ENCODE measurements at regions not wholly inside any gene's neighbourhood (a gene's known extent, or its start where the extent isn't known, plus 50 kb on each side); places are given as distances from the start of the nearest gene placed in this dataset.

DNA sequence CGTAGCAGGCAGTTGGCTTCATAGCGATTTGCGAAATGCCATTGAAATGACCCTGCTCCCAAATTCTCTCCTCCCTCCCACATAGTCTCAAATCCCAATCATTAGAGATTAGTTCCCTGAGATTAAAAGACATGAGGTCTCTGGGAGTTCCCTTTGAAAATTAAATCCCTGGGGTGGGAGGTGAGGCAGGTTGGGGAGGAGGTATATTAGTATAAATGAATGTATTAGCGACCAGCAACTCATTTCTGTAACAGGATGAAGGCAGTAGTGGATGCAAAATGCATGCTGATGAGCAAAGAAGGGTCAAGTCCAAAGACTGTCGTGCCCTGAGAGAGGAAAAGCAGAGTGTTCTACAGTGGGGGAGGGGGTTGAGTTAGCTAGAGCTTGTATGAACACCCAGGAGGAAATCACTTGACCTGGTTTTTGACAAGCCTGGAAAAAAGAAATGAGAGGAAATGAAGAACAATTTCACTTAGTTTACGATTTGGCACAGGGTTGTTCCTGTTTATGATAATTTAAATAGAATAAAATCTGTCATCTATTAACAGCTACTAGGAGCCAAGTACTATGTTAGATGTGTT lies 79.6 kb upstream of the MTPN start:
- Histone ChIP-seq H3K27ac (ENCODE audit: insufficient read depth, low read length) (no peak overlapping the region), H2AK9ac (replicated peaks; ENCODE audit: low read depth, low read length, poor library complexity) (no peak overlapping the region), H4K8ac (ENCODE audit: low read depth in 2 of 2, low read length in 2 of 2) (no peak overlapping the region), H3K4ac (ENCODE audit: low read depth, low read length) (no peak overlapping the region), H3K36me3 (ENCODE audit: control insufficient read depth, insufficient read depth, low read length) (no peaks in the 10 kb centered on the region), H4K5ac (ENCODE audit: low read depth, low read length) (no peak overlapping the region), H3K18ac (ENCODE audit: low read depth, low read length) (no peak overlapping the region), H2BK120ac (ENCODE audit: low read depth, low read length) (no peak overlapping the region), H3K79me1 (ENCODE audit: low read depth in 1 of 2, low read length in 2 of 2) (no peaks in the 10 kb centered on the region), H3K9ac (ENCODE audit: low read depth, low read length) (no peak overlapping the region), H3K9me1 (ENCODE audit: insufficient read depth, low read length) (no peaks in the 10 kb centered on the region), H3K27me3 (ENCODE audit: control insufficient read depth, insufficient read depth, low read length) (no peaks in the 10 kb centered on the region), H3K4me2 (ENCODE audit: low read depth, low read length) (no peak overlapping the region), H4K20me1 (ENCODE audit: insufficient read depth, low read length) (no peaks in the 10 kb centered on the region), H3K23ac (ENCODE audit: low read depth, low read length) (no peak overlapping the region), H2AK5ac (ENCODE audit: low read depth, low read length) (no peak overlapping the region), H4K91ac (ENCODE audit: insufficient read depth, low read depth, low read length) (no peak overlapping the region), H3K56ac (ENCODE audit: extremely low read depth, insufficient read depth, low read length) (no peak overlapping the region), H3K9me3 (ENCODE audit: control insufficient read depth, insufficient read depth, low read length) (no peaks in the 10 kb centered on the region), H2AFZ (replicated peaks; ENCODE audit: low read length, poor library complexity) (no peak overlapping the region), H3K4me1 (ENCODE audit: control insufficient read depth, insufficient read depth, low read length) (no peaks in the 10 kb centered on the region), H2BK5ac (ENCODE audit: low read depth, low read length, poor library complexity, severe bottlenecking) (no peak overlapping the region), H3K4me3 (ENCODE audit: insufficient read depth, low read depth, low read length) (no peak overlapping the region), H3K14ac (replicated peaks; ENCODE audit: low read depth, low read length) (no peak overlapping the region), H2BK15ac (ENCODE audit: low read depth, low read length) (no peak overlapping the region), H2BK20ac (ENCODE audit: low read depth, low read length) (no peak overlapping the region)
- ATAC-seq (ENCODE audit: low read depth) (no peak), DNase-seq (no peak)
- TF ChIP-seq BHLHE40 (IDR thresholded peaks at IDR 0.05; ENCODE audit: low read depth, low read length), result no peak
- TF ChIP-seq, protein P1, sequence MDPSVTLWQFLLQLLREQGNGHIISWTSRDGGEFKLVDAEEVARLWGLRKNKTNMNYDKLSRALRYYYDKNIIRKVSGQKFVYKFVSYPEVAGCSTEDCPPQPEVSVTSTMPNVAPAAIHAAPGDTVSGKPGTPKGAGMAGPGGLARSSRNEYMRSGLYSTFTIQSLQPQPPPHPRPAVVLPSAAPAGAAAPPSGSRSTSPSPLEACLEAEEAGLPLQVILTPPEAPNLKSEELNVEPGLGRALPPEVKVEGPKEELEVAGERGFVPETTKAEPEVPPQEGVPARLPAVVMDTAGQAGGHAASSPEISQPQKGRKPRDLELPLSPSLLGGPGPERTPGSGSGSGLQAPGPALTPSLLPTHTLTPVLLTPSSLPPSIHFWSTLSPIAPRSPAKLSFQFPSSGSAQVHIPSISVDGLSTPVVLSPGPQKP (IDR thresholded peaks at IDR 0.05; ENCODE audit: borderline replicate concordance, low read depth, low read length), result no peak
- no peak for TF ChIP-seq MXI1 (IDR thresholded peaks at IDR 0.05; ENCODE audit: borderline replicate concordance, low read depth, low read length)
- no peak for TF ChIP-seq MAFK (IDR thresholded peaks at IDR 0.05; ENCODE audit: low read depth, low read length)
- no peak for TF ChIP-seq CEBPB (IDR thresholded peaks at IDR 0.05; ENCODE audit: low read depth, low read length)
- TF ChIP-seq, protein P2, sequence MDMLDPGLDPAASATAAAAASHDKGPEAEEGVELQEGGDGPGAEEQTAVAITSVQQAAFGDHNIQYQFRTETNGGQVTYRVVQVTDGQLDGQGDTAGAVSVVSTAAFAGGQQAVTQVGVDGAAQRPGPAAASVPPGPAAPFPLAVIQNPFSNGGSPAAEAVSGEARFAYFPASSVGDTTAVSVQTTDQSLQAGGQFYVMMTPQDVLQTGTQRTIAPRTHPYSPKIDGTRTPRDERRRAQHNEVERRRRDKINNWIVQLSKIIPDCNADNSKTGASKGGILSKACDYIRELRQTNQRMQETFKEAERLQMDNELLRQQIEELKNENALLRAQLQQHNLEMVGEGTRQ (IDR thresholded peaks at IDR 0.05; ENCODE audit: low read depth, low read length), result no peak
- in situ Hi-C loops (cut with MboI; ENCODE audit: low sequenced_read_pairs) (no loop called here), dilution Hi-C loops (cut with HindIII; ENCODE audit: low sequenced_read_pairs, unreplicated experiment) (no loop called here), intact Hi-C loops (cut with micrococcal nuclease) (no loop called here)
- ChIA-PET CTCF (no interaction called here), POLR2A (ENCODE audit: unreplicated experiment) (no interaction called here)
- no TSS peak for BruUV-seq (replicated peaks)
- WGBS, 2 experiments (ENCODE audit: extremely low coverage in 2 of 2, insufficient read length in 1 of 2), result 29% methylated on average over 1 of the region's 6 CpGs; no CpG with 5 or more reads in 1 of the 2 experiments
